WTC11 (cell line): ENCODE measurements at regions not wholly inside any gene's neighbourhood (a gene's known extent, or its start where the extent isn't known, plus 50 kb on each side); places are given as distances from the start of the nearest gene placed in this dataset.

Experiments used
- CTCF ChIP-seq: fragments of 200-600 bp; IDR thresholded peaks from 2 replicates; pipeline ENCODE4 v1.8.0; 2022; ENCODE audit warnings: antibody characterized with exemption
- STAT6 ChIP-seq: sonication (generic); formaldehyde crosslinking; conservative IDR thresholded peaks from 2 replicates; pipeline ENCODE4 v1.8.1; 2023; ENCODE audit warnings: mild to moderate bottlenecking, low read depth, missing genetic modification reagents, moderate library complexity
- TCF7 ChIP-seq: sonication (generic); formaldehyde crosslinking; IDR thresholded peaks from 2 replicates; pipeline ENCODE4 v1.8.0; 2022; ENCODE audit warnings: mild to moderate bottlenecking, low read depth, missing genetic modification reagents, moderate library complexity

GRCh38 chr7:132639983-132640382 is 63.7 kb upstream of the PLXNA4 start:
- TF ChIP-seq CTCF (no peak), TCF7 (CRISPR knock-in tag) (no peak), STAT6 (CRISPR knock-in tag) (no peak)
